ENCODE measurements at regions not wholly inside any gene's neighbourhood (a gene's known extent, or its start where the extent isn't known, plus 50 kb on each side); places are given as distances from the start of the nearest gene placed in this dataset.

DNA sequence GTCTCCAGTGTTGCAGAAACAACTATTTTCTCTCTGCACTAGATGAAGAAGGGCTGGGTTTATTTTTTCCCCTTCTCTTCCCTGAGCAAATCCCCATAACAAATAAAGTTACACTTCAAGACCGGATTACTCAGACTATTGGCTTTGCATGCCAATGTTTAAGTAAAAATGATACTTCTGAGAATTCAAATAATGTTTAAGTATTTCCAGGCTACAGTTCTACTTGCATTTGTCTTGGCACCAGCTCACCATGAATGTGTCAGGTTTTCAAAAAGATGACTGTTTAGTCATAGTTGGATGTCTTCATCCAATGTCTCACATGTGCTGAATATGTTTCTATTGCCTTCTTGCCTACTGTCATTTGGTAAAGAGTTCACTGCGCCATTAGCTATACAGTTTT, 912.6 kb downstream of the GATA3 start:
- DNase-seq (ENCODE audit: low read depth in 2 of 2), result no peak

- DNase-seq (ENCODE audit: low read depth in 2 of 2), result no peak
These were observed 915.4 kb downstream of the GATA3 start for GRCh38 chr10:8969853-8970252.

- no peak for DNase-seq (ENCODE audit: low read depth in 2 of 2)
These were observed 921.0 kb downstream of the GATA3 start for GRCh38 chr10:8975535-8975934.

- no peak for DNase-seq (ENCODE audit: low read depth in 2 of 2)
These were observed 923.6 kb downstream of the GATA3 start for GRCh38 chr10:8978100-8978499.

DNA sequence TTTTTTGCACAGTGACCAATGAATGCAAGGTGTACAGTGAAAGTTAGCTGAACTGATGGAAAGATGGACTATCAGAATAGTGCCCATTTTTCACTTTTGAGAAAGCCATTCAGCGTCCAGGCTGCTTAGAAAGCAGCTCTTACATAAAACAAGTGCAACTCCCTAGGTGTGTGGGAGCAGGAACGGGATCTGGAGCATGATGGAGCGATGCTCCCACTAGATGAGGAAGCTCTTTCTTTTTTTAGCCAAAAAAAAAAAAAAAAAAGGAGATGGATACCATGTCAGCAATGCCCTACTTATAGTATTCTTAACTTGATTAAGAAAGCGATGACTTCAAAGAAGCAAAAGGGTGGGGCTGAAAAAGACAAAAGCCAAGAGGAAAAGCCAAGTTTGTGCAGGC, 925.5 kb downstream of the GATA3 start:
- DNase-seq (ENCODE audit: low read depth in 2 of 2), result no peak

DNA sequence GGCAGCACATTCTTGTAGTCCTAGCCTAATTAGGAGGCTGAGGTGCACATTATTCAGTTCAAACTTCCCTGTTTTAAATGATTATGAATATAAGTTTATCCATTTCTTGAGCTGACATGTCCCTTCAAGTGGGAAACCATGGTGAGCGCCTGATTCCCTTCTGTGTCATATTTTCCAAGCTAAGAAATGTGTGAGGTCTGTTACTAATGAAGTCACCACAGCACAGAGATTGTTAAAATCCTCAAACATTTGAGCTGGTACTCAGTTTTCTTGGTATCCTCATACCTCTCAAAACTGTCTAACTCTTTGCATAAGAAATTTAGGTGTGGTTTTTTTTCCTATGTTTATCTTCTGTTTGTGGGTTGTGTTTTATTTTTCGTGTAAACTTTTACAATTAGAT, 926.8 kb downstream of the GATA3 start:
- no peak for DNase-seq (ENCODE audit: low read depth in 2 of 2)

DNA sequence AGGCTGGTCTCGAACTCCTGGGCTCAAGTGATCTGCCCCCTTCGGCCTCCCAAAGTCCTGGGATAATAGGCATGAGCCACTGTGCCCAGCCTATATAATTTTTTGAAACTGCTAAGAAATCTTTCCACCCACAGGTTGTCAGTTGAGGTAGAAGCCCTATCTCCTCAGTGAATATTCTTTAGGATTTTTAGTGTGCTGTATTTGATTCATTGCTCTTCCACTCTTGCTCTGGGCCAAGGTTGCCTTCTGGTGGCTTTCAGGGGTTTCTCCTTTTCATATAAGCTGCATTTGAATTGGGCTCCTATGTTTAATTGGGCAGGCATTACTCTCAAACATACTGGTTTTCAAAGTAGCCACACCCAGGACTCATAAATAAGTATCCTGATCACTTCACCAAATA, 931.2 kb downstream of the GATA3 start:
- DNase-seq (ENCODE audit: low read depth in 2 of 2), result no peak

DNA sequence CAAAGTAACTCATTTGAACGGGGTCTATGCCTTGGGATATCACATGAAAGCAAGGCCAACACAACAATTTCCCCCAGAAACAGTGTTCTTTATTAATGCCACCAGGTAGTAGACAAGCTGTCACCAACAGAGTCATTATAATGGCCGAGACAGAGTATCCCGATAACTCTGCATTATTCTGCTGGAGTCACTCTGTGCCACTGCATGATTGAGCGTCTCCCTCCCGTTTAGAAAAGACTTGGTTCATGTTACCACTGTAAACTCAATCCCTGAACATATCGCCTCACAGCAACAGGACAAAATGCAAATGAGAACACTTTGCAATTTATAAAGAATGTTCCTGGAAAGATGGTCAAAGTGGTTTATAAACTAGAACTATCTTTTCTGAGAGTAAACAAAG, 932.5 kb downstream of the GATA3 start:
- DNase-seq (ENCODE audit: low read depth in 2 of 2), result no peak

DNA sequence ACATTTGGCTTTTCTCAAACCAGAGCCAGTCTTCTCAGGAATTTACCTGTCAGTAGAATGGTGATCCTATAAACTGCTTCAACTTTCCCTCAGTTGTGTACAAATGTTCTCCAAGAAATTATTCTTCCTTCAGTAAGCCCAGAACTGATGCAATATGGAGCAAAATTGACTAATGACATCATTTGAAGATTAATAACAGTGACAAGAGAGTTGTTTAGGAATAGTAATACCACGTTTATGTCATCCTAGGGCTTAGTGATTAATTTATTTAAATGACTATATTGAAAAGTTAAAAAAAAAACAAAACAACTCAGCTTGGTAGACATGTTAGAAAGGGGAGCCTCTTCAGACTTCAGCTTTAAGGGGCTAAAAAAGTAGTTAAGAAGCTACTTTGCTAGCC, 933.2 kb downstream of the GATA3 start:
- no peak for DNase-seq (ENCODE audit: low read depth in 2 of 2)

GRCh38 chr10:8990280-8990987, 935.9 kb downstream of the GATA3 start:
- no peak for DNase-seq (ENCODE audit: low read depth in 2 of 2)

DNA sequence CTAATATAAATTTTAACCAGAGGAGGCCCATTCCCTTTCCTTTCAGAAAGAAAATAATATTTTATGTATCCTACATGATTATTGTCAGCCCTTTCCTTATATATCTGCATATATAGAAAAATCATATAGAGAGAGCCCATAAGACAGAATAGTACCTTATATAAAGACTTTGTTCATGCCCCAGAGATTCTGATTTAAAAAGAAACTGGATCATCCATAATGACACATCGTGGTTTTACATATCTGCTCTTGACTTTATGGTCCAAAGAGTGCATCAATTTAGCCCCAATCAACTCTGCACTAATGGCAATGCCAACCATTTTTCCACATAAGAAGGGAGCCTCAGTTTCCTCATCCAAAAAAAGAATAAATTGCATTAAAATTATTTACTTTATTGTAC, 937.5 kb downstream of the GATA3 start:
- no peak for DNase-seq (ENCODE audit: low read depth in 2 of 2)

- DNase-seq (ENCODE audit: low read depth in 2 of 2), result no peak
These were observed 939.4 kb downstream of the GATA3 start for GRCh38 chr10:8993864-8994263.

DNA sequence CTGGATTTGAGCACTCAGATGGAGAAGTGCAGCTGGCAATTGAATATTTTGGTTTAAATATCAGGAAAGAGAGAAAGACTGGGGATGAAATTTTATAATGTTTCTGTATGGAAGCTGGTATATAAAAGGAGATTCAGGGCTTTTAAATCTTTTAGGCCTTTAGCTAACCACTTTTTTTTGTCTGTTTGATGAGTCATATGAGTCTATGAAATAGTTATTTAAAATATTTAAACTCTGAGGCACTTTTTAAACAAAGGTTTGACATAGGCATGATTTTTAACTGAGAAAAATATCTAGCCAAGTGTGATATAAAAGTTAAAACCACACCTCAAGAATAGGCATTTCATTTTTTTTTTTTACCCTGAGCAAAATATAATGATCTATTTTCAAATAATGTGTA, 944.3 kb downstream of the GATA3 start:
- DNase-seq (ENCODE audit: low read depth in 2 of 2), result no peak

DNA sequence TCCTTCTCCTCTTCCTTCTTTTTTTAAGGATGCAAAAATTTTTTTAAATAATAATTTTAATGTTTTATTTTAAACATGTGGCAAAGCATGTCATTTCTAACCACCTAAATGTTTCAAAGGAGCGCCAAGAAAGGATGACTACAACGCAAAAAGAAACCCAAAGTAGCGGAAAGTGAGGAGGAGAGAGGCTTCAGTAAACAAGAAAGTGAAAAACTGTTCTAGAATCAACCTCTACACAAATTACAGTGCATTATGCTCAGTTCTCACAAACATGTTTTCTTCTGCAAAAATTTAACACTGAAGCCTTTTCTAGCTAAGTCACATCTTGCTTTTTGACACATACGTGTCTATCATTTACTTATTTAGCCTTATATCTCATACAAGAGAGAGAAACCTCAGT, 948.6 kb downstream of the GATA3 start:
- DNase-seq (ENCODE audit: low read depth in 2 of 2), result no peak

DNA sequence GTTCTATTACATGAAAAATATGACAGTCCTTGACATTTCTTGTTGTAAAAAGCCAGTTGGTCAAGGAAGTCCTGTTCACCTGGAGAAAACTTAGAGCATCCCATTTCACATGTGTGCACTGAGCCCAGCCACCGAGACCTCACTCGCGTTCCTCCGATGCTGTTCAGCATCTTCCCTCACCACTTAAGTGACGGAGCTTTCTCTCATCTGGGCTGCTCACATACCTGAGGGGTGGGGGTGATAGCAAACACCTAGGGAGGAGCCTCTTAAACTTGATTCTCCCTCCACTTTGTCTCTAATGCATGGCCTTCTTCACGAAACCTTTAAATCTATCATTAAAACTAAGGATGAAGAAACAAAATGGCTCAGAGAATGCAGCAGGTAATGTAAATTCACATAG, 950.2 kb downstream of the GATA3 start:
- no peak for DNase-seq (ENCODE audit: low read depth in 2 of 2)

- DNase-seq (ENCODE audit: low read depth in 2 of 2), result no peak
These were observed 955.0 kb downstream of the GATA3 start for GRCh38 chr10:9009505-9009904.

DNA sequence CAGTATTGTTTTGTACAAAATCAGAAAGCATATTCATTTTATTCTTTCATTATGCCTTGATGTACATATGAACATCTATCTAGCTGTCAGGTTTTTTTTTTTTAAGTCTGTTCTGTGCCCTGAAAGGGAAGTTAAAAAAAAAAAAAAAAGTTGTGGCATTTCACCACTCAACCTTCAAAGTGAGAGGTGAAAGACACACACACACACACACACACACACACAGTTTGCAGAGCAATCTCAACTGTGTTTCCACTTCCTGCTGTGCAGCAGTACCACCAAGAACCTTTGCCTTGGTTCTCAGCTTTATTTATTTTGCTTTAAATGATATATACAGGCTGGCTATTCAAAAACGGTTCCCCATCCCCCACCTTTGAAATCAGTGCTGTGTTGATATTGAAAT, 955.6 kb downstream of the GATA3 start:
- no peak for DNase-seq (ENCODE audit: low read depth in 2 of 2)

GRCh38 chr10:9010931-9011670, 956.6 kb downstream of the GATA3 start:
- no peak for DNase-seq (ENCODE audit: low read depth in 2 of 2)

- DNase-seq (ENCODE audit: low read depth in 2 of 2), result no peak
These were observed 957.8 kb downstream of the GATA3 start for GRCh38 chr10:9012312-9012711.

DNA sequence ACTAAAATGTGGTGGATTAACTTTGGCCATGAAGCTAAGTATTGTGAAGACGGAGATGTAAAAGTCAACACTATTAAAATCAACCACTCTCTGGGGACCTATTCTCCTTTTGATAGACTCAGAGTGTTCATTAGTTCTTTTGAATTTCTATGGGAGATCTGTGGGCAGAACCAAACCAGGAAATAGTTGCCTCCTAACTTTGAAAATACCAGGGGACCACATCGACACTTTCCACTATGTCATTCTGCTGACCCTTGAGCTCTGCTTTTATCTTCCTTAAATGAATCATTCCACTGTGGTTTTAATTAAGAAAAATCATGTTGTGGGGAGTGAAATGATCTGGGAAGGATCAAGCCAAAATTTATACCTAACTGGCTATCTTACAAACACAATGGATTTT, 960.5 kb downstream of the GATA3 start:
- no peak for DNase-seq (ENCODE audit: low read depth in 2 of 2)

DNA sequence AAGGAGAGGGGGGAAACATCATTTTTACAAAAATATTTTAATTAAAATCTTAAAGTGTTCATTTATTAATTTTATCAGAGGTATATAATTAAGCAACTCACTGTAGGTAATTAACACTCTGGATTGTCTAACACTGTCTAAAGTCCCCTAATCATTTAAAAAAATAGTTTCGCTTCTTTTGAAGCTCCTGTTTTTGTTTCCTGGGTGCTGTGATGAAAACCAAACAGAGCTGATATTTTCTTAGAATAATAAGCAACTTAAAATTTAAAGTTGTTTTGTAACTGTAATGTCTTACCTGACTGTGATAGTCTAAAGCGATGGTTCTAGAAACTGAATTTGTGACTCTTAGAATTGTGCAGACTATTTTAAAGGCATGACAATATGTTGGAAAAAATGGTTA, 961.0 kb downstream of the GATA3 start:
- no peak for DNase-seq (ENCODE audit: low read depth in 2 of 2)

DNA sequence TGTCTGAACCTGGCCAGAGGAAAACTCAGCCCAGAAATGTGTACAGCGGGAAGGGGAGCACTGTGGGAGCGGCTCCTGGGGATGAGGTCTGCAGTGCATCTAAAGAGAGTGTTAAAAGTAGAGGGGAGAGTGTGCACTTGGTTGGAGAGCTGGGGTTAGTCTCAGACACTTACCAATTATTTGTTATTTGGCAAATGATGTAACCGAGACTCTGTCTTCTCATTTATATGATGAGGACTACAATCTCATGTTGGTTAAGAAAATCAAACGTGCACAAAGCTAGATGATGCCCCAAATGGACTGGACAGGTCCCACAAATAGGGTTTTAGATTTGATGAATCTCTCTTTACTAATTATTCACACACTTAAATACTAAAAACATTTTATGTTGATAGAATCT, 962.4 kb downstream of the GATA3 start:
- no peak for DNase-seq (ENCODE audit: low read depth in 2 of 2)
